Fibroblast of skin of right quadriceps (primary cell): ENCODE measurements at regions not wholly inside any gene's neighbourhood (a gene's known extent, or its start where the extent isn't known, plus 50 kb on each side); places are given as distances from the start of the nearest gene placed in this dataset.

ENCODE experiments used
- DNase-seq: peaks from one replicate; pipeline ENCODE4 v3.0.0-alpha.2; 2013

- peak; percentile 23 for DNase-seq
These were observed 79.0 kb upstream of the JUN start for GRCh38 chr1:58862728-58863385.

DNA sequence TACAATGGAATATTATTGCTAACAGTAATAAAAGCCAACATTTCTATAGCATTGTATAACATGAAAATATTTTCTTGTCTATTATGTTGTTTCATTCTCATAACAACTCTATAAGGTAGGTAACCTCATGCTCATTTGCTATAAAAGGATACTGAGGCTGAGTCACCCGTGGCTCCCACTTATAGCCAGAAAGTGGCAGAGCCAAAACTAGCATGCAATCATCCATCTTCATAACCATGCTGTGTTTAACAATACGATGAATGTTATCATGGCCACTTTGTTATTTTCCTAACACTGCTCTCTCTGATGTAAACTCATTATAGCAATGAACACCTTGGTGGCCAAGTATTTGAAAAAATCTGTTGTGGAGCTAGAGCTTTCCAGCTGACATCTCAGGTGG lies 80.8 kb upstream of the JUN start:
- no peak for DNase-seq

DNA sequence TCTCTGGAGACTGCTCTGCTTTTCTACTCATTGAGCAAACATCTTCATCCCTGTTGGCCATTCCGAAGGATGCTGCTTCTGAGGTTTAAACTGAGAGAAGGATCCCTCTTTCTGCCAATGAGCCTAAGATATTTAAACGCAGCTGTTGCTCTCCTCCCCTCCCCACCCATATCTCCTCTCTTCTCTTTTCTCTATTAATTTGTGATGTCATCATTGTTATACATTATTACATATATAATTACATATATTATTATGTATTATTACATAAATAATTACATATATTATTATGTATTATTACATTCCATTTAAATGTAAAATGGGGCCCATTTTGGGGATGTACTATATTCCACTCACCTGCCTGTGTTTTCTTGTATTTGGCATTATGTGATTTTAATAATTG lies 82.7 kb upstream of the JUN start:
- no peak for DNase-seq

GRCh38 chr1:58869638-58870297 lies 85.9 kb upstream of the JUN start:
- DNase-seq: no peak

DNA sequence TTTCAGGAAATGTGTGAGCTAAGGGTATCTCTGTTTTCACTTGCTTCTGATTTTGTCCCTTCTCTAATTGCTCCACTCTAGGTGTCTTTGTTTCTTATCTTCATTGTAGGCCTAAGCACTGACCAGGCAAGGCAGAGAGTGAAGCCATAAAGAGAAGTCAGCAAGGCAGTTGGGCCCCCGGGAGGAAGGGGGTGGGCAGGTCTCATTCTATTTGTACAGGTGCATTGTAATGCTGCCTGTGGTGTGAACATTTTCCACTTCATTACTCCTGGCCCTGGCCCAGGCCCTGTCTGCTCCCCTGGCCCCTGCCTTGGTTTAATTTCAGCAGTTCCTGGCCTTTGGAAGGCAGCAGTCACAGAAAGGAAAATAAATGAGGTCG lies 86.4 kb upstream of the JUN start:
- no peak for DNase-seq

DNA sequence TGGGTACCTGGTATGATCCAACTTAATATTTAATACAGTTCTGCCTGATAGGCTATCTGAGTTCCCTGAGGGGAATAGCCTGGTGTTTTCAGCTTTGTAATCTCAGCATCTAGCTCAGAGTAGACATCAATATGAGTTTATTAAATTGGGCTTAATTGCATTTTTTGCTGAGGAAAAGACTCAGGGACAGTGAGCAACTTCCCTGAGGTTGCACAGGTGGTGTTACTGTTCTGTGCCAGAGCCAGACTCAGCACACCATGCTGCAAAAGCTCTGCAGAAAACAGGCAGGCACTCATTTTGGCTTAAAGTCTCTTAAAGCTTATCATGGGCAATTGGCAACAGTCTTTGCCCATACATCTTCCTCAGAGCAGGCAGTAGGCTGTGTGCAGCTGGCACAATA lies 90.5 kb upstream of the JUN start:
- no peak for DNase-seq

GRCh38 chr1:58874757-58875755 lies 91.2 kb upstream of the JUN start:
- peak; percentile 53 for DNase-seq

GRCh38 chr1:58879464-58879863 lies 95.6 kb upstream of the JUN start:
- peak; percentile 54 for DNase-seq

DNA sequence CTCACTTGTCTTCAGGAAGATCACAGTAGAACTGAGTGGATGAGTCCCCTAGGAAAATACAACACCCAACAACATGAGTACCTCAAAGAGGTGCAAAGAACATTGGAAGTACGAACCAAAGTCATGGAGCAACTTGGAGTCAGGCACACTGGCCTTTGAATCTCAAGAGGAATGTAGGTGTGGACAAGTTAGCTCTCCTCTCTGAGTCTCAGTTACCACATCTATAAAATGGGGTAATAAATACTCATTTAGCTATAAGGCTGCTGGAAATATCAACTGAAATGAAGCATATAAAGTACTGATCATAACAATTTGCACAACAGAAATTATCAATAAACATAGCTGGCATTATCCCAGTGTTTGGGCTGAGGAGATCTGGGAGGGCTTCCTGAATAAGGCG lies 96.7 kb upstream of the JUN start:
- DNase-seq: no peak

- DNase-seq: peak; percentile 42
These were observed 97.7 kb upstream of the JUN start for GRCh38 chr1:58881471-58881994.

- DNase-seq: no peak
These were observed 98.6 kb upstream of the JUN start for GRCh38 chr1:58882322-58882948.

DNA sequence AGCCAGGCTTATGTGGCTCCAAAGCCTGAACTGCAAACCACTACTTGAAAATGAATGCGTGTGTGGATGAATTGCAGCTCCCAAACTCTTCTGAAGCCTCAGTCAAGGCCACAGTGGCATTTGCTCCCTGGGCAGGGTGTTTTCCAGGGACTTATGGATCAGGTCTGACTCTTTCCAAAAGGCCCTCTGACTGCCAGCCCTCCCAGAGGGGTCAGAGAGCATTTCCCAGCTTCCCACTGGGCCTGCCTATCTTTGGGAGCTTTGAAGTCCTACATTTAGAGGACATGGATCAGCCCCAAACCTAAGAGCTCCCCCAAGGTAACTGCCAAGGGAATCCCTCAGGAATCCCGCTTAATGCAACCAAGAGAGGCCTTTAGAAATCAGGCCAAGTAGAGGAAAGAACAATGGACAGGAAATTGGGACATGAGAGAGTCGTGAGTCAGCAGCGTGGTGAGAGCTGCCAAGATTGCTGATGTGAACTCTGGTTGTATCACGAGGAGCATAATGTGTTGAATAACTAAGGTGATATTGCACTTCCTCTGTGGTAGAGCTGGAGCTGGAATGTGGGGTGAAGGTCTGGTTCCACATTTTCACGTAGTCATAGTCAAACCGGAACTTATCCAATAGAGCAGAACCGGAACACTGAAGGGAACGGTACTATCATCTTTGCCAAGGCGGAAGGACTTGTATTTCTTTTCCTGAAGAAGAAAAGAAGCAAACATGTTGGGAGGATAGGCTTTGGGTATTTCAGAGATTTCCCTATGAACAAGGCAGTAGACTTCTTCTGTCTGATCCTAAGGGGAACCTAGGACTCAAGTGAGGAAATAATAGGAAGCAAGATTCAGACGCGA lies 99.4 kb upstream of the JUN start:
- peak; percentile 95 for DNase-seq

DNA sequence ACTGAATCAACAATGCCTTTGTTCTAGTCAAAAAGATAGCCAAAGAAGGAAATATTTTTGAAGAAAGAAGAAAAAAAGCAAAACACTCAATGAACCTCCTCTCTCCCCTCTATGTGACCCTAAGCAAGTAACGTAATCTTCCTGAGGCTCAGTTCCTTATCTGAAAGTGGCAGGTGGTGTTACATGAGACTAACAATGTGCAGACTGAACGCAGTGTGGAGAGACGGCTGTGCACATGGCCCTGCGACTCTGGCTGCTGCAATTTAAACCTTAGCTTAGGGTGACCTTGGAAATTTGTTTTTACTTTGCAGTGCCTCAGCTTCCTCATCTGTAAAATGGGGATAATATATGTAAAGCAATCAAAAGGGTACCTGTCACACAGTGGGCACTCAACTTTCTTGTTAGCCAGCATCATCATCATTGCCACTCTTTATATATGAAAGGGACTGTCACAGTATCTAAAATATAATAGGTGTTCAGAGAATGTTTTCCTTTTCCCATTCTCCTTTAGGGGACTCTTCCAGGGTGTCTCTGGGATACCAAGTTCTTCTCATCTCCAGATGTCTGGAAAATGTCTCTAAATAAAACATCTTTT lies 100.1 kb upstream of the JUN start:
- DNase-seq: no peak

DNA sequence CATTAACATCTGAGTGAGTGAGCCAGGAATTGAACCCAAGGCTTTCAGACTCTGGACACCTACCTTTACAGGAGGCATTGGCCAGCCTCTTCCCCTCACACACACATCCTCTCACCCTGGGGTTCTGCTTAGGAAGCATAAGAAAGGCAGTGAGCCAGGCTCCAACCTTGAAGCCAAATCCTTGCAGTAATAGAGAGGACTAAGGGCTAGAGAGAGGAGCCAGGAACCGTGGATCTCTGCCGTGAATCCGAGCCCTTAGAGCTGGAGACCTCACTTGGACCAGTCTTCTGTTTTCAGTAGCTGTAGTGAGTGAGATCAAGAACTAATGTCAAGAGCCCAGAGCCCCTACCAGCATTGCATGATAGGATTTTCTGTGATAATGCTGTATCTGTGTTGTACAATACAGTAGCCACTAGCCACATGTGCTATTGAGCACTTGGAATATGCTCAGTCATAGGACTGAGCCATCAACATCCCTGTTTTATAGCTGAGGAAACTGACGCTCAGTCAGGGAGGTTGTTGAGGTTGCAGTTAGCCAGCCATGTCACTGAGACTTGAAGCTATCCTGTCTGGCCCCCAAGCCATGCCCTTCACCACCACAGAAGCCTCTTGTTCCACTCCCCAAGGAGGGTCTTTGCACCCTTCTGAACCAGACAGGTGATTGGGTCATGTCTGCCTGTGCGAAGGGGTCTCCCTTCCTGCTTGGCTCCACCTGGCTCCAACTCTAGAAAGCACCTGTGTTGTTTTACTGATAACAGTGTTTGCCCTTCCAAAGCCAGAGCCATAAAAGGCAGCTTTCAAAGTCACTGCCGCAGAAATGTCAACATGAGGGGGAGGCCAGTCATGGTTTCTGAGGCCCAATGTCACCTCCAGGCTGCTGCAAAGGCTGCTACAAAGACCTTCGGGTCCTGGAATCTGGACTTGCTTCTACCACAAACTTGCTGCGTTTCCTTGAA lies 101.1 kb upstream of the JUN start:
- DNase-seq: no peak

- peak; percentile 51 for DNase-seq
These were observed 102.2 kb upstream of the JUN start for GRCh38 chr1:58885998-58886397.

GRCh38 chr1:58886611-58887010 lies 102.8 kb upstream of the JUN start:
- DNase-seq: peak; percentile 26

- DNase-seq: no peak
These were observed 103.2 kb upstream of the JUN start for GRCh38 chr1:58887059-58887458.

- no peak for DNase-seq
These were observed 105.0 kb upstream of the JUN start for GRCh38 chr1:58888833-58889232.

- no peak for DNase-seq
These were observed 106.3 kb upstream of the JUN start for GRCh38 chr1:58890113-58890512.

GRCh38 chr1:58890609-58891008 lies 106.8 kb upstream of the JUN start:
- DNase-seq: no peak
